B cell (primary cell): ENCODE measurements at regions not wholly inside any gene's neighbourhood (a gene's known extent, or its start where the extent isn't known, plus 50 kb on each side); places are given as distances from the start of the nearest gene placed in this dataset.
"Not testable (repeated sequence)": the region's sequence is repeated elsewhere in the genome, so short reads cannot be mapped to it uniquely, and the experiment has no call there.

Experiments
- ATAC-seq: fragments of 200-7000 bp; cut with Tn5 transposase; one replicate; pipeline ENCODE4 v1.10.0; 2021; ENCODE audit warnings: low read depth, mild to moderate bottlenecking, moderate number of reproducible peaks, moderate library complexity
- CTCF ChIA-PET: fragments of 350-600 bp; sonication (Branson Sonifier 250); formaldehyde crosslinking; loops from one replicate; lab custom pipeline; 2021; ENCODE audit warnings: antibody characterized with exemption, inconsistent platforms; lab: Charles Lee
- POLR2A ChIA-PET: fragments of 350-600 bp; sonication (Branson Sonifier 250); formaldehyde crosslinking; loops from one replicate; lab custom pipeline; 2021; ENCODE audit warnings: antibody characterized with exemption; lab: Charles Lee
- DNase-seq: peaks from one replicate; pipeline ENCODE4 v3.0.0; 2013
- H2AFZ ChIP-seq: 2 replicates; pipeline ENCODE4 v1.6.1; 2012; ENCODE audit warnings: mild to moderate bottlenecking, low read depth, low read length; ENCODE audit not compliant: insufficient read depth, poor library complexity, severe bottlenecking
- H3K27ac ChIP-seq, 2 donors: 1 replicate in 1 of 2; 2 replicates in 1 of 2; pipeline ENCODE4 v1.5.1; 2012 to 2013; ENCODE audit warnings: low read length in 2 of 2, mild to moderate bottlenecking in 2 of 2, moderate library complexity in 1 of 2
- H3K27me3 ChIP-seq, 4 experiments: fragments of 200-600 bp in 1 of 4; sonication (generic) in 1 of 4; replicated peaks in 1 of 4; 1 replicate in 2 of 4; 2 replicates in 2 of 4; pipeline versions ENCODE4 v1.6.1 to v1.7.0; 2013 to 2016; ENCODE audit warnings: low read length in 3 of 4, mild to moderate bottlenecking in 2 of 4, mixed read lengths in 1 of 4, moderate library complexity in 1 of 4; ENCODE audit not compliant: insufficient read depth in 4 of 4, control insufficient read depth in 3 of 4; ENCODE audit errors: control extremely low read depth in 1 of 4
- H3K36me3 ChIP-seq, 2 experiments: replicated peaks in 1 of 2; 1 replicate in 1 of 2; 2 replicates in 1 of 2; pipeline versions ENCODE4 v1.6.1 to v1.7.1; 2013; ENCODE audit warnings: low read length in 1 of 2; ENCODE audit not compliant: insufficient read depth in 2 of 2, control insufficient read depth in 1 of 2; ENCODE audit errors: control extremely low read depth in 1 of 2, extremely low read depth in 1 of 2
- H3K4me1 ChIP-seq, 2 donors: fragments of 200-600 bp in 1 of 2; sonication (generic) in 1 of 2; 1 replicate in 1 of 2; 2 replicates in 1 of 2; pipeline versions ENCODE4 v1.5.1 to v1.6.1; 2013 to 2017; ENCODE audit warnings: low read length in 2 of 2; ENCODE audit not compliant: control insufficient read depth in 2 of 2, insufficient read depth in 2 of 2
- H3K4me2 ChIP-seq: replicated peaks from 2 replicates; pipeline ENCODE3; 2012; ENCODE audit warnings: mild to moderate bottlenecking, low read depth, low read length; ENCODE audit not compliant: poor library complexity, severe bottlenecking
- H3K4me3 ChIP-seq, 5 experiments: fragments of 200-600 bp in 1 of 5; sonication (generic) in 1 of 5; 1 replicate in 3 of 5; 2 replicates in 2 of 5; pipeline versions ENCODE4 v1.5.1 to v1.7.0; 2011 to 2016; ENCODE audit warnings: low read length in 4 of 5, mild to moderate bottlenecking in 4 of 5, low read depth in 2 of 5, control low read depth in 1 of 5, moderate library complexity in 1 of 5; ENCODE audit not compliant: insufficient read depth in 1 of 5; ENCODE audit errors: control extremely low read depth in 1 of 5, extremely low read depth in 1 of 5
- H3K79me2 ChIP-seq: fragments of 200-600 bp; sonication (generic); one replicate; pipeline ENCODE4 v1.6.0; 2016; ENCODE audit warnings: low read length; ENCODE audit not compliant: control insufficient read depth, insufficient read depth
- H3K9ac ChIP-seq: fragments of 200-600 bp; sonication (generic); 2 replicates; pipeline ENCODE4 v1.6.1; 2017; ENCODE audit warnings: mild to moderate bottlenecking, low read length, moderate library complexity
- H3K9me3 ChIP-seq, 3 donors: one replicate each; pipeline versions ENCODE4 v1.6.1 to v1.7.1; 2013; ENCODE audit warnings: low read length in 2 of 3; ENCODE audit not compliant: control insufficient read depth in 2 of 3, insufficient read depth in 1 of 3; ENCODE audit errors: control extremely low read depth in 1 of 3
- H4K20me1 ChIP-seq: 2 replicates; pipeline ENCODE4 v1.6.0; 2012; ENCODE audit warnings: mild to moderate bottlenecking, low read length; ENCODE audit not compliant: insufficient read depth, control insufficient read depth, poor library complexity, severe bottlenecking
- H3K27ac Mint-ChIP-seq: one replicate; pipeline ENCODE4 v1.8.0; 2021; ENCODE audit warnings: mixed read lengths
- H3K27me3 Mint-ChIP-seq: one replicate; pipeline ENCODE4 v1.8.0; 2021; ENCODE audit warnings: mixed read lengths
- H3K4me1 Mint-ChIP-seq: one replicate; pipeline ENCODE4 v1.8.0; 2021; ENCODE audit warnings: mixed read lengths
- H3K4me3 Mint-ChIP-seq: one replicate; pipeline ENCODE4 v1.8.0; 2021; ENCODE audit warnings: mixed read lengths
- H3K9me3 Mint-ChIP-seq: one replicate; pipeline ENCODE4 v1.8.0; 2022; ENCODE audit warnings: mixed read lengths; ENCODE audit not compliant: insufficient read depth
- EZH2 ChIP-seq: IDR thresholded peaks from 2 replicates; pipeline ENCODE4 v1.6.1; 2012; ENCODE audit warnings: borderline replicate concordance, low read depth, mild to moderate bottlenecking, moderate library complexity, low read length; ENCODE audit not compliant: insufficient read depth, poor library complexity, severe bottlenecking
- WGBS: methylation state at CpG from one replicate; pipeline ENCODE4 v1.1.5; 2013; ENCODE audit warnings: missing lambda C conversion rate; ENCODE audit not compliant: insufficient coverage; 5-methylcytosine and 5-hydroxymethylcytosine counted together
- intact Hi-C: fragments of 100-400 bp; cut with micrococcal nuclease; formaldehyde crosslinking; loops from one replicate; pipeline ENCODE4 v1.10.0; 2022
- TF ChIP-seq, protein P1 (sequence below): fragments of 200-600 bp; IDR thresholded peaks from one replicate; pipeline ENCODE4 v1.8.0; 2022; ENCODE audit warnings: antibody characterized with exemption, mild to moderate bottlenecking

DNA sequence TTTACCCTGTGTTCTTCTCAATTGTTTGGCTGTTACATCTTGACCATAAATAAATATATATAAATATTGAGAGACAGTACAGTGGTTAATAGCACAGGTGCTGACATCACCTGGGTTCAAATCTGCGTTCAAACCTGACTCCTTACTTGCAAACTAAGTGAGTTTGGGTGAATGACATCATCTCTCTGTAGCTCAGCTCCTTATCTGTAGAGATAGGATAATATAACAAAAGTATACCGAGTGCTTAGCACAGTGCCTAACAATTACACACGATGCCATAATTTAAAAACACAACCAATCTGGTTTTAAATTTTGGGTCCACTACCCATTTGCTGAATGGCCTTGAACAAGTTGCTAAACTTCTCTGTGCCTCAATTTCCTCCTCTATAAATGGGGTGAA is 86.6 kb downstream of the RRAGC start:
- H3K4me1 ChIP-seq = no peaks in the 10 kb centered on the region
- TF ChIP-seq, protein P1, sequence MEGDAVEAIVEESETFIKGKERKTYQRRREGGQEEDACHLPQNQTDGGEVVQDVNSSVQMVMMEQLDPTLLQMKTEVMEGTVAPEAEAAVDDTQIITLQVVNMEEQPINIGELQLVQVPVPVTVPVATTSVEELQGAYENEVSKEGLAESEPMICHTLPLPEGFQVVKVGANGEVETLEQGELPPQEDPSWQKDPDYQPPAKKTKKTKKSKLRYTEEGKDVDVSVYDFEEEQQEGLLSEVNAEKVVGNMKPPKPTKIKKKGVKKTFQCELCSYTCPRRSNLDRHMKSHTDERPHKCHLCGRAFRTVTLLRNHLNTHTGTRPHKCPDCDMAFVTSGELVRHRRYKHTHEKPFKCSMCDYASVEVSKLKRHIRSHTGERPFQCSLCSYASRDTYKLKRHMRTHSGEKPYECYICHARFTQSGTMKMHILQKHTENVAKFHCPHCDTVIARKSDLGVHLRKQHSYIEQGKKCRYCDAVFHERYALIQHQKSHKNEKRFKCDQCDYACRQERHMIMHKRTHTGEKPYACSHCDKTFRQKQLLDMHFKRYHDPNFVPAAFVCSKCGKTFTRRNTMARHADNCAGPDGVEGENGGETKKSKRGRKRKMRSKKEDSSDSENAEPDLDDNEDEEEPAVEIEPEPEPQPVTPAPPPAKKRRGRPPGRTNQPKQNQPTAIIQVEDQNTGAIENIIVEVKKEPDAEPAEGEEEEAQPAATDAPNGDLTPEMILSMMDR = no peak
- no peak for TF ChIP-seq EZH2
- no CpG with 5 or more reads among the region's 3 CpGs for WGBS
- H3K4me3 ChIP-seq = no peak overlapping the region
- H3K4me2 ChIP-seq = no peak overlapping the region
- no peak overlapping the region for H3K27ac ChIP-seq
- H2AFZ ChIP-seq = no peak overlapping the region
- H3K27me3 ChIP-seq = peaks cover 0 to 6% (median 0%) of the 10 kb centered on the region in 4 experiments
- DNase-seq = no peak
- no peak overlapping the region for H3K4me3 Mint-ChIP-seq
- H3K9me3 Mint-ChIP-seq = no peaks in the 10 kb centered on the region
- no peaks in the 10 kb centered on the region for H3K9me3 ChIP-seq
- peaks cover 15% of the 10 kb centered on the region for H3K27me3 Mint-ChIP-seq
- no peak for ATAC-seq
- H3K27ac Mint-ChIP-seq = no peak overlapping the region
- no peaks in the 10 kb centered on the region for H3K4me1 Mint-ChIP-seq
- no peaks in the 10 kb centered on the region for H3K79me2 ChIP-seq
- no peak overlapping the region for H3K9ac ChIP-seq
- ChIA-PET POLR2A (no interaction called here), CTCF (no interaction called here)
- H3K36me3 ChIP-seq = no peaks in the 10 kb centered on the region
- intact Hi-C loops = no loop called here
- H4K20me1 ChIP-seq = no peaks in the 10 kb centered on the region

DNA sequence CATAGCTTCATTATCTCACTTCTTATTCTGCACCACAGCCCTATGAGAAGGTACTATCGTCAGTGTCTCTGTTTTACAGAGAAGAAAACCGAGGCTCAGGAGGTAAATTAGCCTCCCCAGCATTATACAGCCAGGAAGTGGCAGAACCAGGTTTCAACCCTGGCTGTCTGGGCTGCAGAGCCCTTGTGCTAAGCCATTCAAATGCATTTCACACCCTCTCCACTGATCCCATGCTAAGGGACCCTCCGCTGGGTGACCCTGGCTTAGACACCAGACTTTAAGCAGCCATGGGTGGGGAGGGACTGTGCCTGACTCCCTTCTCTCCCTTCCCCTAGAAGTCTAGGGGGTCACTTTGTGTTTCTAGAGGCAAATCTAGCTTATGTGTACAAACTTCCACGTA is 87.5 kb downstream of the RRAGC start:
- Histone ChIP-seq H4K20me1 (no peaks in the 10 kb centered on the region), H3K79me2 (no peaks in the 10 kb centered on the region), H3K9ac (no peak overlapping the region), H2AFZ (no peak overlapping the region), H3K9me3 (no peaks in the 10 kb centered on the region), H3K4me1 (no peaks in the 10 kb centered on the region), H3K4me2 (no peak overlapping the region), H3K27me3 (peaks cover 0 to 12% (median 0%) of the 10 kb centered on the region in 4 experiments), H3K4me3 (no peak overlapping the region), H3K36me3 (no peaks in the 10 kb centered on the region), H3K27ac (no peak overlapping the region)
- intact Hi-C loops = no loop called here
- no peak overlapping the region for H3K27ac Mint-ChIP-seq
- TF ChIP-seq, protein P1 = no peak
- no peak for TF ChIP-seq EZH2
- H3K4me1 Mint-ChIP-seq = no peaks in the 10 kb centered on the region
- DNase-seq = no peak
- ATAC-seq = no peak
- POLR2A ChIA-PET = no interaction called here
- CTCF ChIA-PET = no interaction called here
- WGBS = 51% methylated on average over 2 of the region's 4 CpGs
- no peak overlapping the region for H3K4me3 Mint-ChIP-seq
- H3K27me3 Mint-ChIP-seq = peaks cover 19% of the 10 kb centered on the region
- H3K9me3 Mint-ChIP-seq = no peaks in the 10 kb centered on the region

DNA sequence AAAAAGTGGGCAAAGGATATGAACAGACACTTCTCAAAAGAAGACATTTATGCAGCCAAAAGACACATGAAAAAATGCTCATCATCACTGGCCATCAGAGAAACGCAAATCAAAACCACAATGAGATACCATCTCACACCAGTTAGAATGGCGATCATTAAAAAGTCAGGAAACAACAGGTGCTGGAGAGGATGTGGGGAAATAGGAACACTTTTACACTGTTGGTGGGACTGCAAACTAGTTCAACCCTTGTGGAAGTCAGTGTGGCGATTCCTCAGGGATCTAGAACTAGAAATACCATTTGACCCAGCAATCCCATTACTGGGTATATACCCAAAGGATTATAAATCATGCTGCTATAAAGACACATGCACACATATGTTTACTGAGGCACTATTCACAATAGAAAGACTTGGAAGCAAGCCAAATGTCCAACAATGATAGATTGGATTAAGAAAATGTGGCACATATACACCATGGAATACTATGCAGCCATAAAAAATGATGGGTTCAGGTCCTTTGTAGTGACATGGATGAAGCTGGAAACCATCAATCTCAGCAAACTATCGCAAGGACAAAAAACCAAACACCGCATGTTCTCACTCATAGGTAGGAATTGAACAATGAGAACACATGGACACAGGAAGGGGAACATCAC is 88.9 kb downstream of the RRAGC start:
- H3K4me3 ChIP-seq, H3K9ac ChIP-seq, H3K4me2 ChIP-seq, H3K9me3 Mint-ChIP-seq, ATAC-seq, H3K4me1 ChIP-seq, H3K36me3 ChIP-seq, CTCF ChIA-PET, H3K27ac ChIP-seq, H4K20me1 ChIP-seq, H3K27ac Mint-ChIP-seq, H3K4me3 Mint-ChIP-seq, H3K9me3 ChIP-seq, DNase-seq, H2AFZ ChIP-seq, H3K4me1 Mint-ChIP-seq, intact Hi-C loops, H3K79me2 ChIP-seq: not testable (repeated sequence)
- H3K27me3 ChIP-seq = peaks cover 0 to 11% (median 3%) of the 10 kb centered on the region in 4 experiments
- WGBS = no CpG with 5 or more reads among the region's 5 CpGs
- POLR2A ChIA-PET = interaction anchor here (0.7 kb wide), 1 partner anchor 51 kb away, joined by 3 read pairs; no protein-coding TSS in a partner anchor
- peaks cover 21% of the 10 kb centered on the region for H3K27me3 Mint-ChIP-seq
